DMS 273 (cell line): ENCODE measurements at regions not wholly inside any gene's neighbourhood (a gene's known extent, or its start where the extent isn't known, plus 50 kb on each side); places are given as distances from the start of the nearest gene placed in this dataset.

Source experiments
- DNase-seq: peaks from one replicate; lab custom pipeline; 2025; ENCODE audit not compliant: unreplicated experiment; lab: John Stamatoyannopoulos, UW

DNA sequence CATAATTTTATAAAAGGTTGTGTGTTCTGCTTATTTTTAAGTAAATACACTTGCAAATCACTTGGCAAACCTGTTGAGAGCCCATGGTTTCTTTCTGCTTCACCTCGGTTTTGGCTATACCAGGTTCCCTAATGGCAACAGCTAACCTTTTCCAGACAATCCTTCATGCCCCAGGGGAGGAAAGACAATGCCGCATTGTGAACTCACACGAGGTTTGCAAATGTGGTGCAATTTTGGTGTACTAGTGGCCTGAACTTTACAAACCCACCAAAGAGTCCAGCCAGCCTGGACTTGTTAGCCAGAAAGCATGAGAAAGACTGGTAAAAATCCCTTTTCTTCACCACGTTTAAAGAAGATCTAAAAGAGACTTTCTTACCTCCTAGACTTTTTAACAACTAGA is 84.8 kb upstream of the SOX4 start:
- no peak for DNase-seq

DNA sequence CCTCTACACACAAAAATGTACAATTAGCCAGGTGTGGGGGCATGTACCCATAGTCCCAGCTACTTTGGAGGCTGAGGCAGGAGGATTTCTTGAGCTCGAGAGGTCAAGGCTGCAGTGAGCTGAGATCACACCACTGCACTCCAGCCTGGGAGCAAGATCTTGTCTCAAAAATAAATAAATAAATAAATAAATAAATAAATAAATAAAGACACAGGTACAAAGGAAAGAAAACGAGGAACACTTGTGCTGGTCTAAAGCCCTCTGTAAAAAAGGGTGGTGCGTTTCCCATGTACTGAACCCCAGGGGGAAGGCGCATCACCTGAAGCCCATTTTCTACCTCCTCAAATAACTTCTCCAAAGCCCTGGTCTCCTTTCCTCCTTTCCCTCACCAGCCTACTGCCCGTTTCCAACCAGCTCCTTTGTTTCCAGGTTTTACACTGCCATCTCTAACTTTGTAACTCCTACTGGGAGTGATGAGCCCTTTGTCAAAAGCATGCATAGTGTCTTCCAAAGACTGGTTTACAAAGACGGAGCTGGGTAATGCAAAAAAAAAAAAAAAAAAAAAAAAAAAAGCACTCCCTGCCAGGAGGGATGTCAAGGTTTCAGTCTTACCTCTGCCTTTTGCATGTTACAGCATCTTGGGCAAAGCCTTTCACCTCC is 81.5 kb upstream of the SOX4 start:
- no peak for DNase-seq

GRCh38 chr6:21514288-21514687 is 79.3 kb upstream of the SOX4 start:
- DNase-seq: no peak

DNA sequence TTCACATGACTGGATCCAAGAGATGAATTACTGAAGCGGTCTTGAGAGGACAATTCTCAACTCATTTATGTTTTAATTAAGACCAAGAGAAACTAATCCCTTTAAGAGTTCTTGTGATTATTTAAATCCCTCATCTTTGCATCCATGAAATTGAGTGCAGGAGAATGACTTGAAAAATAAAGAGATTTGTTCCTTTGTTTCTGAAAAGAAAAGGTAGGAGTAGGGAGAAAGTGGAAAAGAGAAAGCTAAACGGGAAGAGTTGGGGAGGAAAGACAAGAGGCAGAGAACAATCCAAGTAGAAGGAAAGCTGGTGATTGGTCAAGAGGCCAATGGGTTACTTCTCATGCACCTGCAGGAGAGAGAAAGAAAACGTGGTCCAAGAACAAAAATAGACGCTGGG is 75.2 kb upstream of the SOX4 start:
- DNase-seq: no peak

DNA sequence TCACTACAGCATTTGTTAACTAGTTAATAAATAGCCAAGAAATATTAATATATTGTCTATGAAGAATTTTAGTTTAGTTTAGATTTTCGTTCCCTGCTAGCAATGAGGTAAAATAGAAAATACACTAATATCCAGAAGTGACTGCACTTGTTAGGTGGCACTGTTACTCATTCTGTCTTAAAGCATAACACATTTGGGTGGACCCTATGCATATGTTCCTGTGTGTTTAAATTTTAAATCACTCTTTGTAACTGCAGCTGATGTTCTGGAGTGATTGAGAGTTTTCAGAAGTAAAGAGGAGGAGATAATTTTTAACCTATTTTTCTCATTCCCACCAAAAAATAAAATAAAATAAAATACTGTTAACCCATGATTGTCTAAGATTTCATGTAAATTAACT is 73.9 kb upstream of the SOX4 start:
- DNase-seq: no peak

DNA sequence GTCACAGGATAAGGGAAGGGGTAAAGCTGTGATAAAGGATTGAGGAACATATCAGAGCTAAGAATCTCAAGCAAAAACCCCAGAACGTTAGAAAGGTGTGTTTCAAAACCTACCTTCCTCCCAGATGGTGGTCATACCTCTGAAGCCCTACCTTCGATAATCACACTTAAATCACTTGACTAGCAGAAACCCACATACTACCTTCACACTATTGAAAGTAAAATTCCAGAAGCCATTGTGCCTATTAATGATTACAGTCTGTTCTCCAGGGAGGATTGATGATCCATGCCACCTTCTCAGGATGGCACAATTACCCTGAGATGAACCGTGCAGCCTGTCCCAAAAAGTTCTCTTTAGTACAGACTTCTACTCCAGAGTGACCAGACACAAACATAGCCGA is 72.3 kb upstream of the SOX4 start:
- DNase-seq: no peak

GRCh38 chr6:21522143-21522747 is 71.3 kb upstream of the SOX4 start:
- no peak for DNase-seq

- peak; percentile 61 for DNase-seq
Measured at GRCh38 chr6:21522797-21523456, 70.6 kb upstream of the SOX4 start.

DNA sequence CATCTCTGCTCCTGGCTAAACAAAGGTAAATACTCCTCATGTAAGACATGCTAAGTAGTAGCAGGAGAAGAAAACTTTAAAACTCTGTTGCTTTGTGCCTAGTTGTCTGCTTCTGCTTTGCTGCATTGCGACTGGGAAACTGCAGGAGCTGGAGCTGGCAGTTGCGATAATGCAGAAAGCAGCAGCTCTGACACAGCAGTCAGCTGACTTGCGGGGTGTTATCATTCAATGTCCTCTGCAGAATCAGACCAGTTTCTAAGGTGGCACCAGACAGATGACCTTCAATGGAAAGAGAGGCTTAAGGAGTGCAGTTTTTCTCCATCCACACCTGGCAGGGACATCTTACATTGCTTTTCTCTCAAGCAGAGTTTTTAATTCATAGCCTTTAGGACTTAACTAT is 69.9 kb upstream of the SOX4 start:
- DNase-seq: no peak

DNA sequence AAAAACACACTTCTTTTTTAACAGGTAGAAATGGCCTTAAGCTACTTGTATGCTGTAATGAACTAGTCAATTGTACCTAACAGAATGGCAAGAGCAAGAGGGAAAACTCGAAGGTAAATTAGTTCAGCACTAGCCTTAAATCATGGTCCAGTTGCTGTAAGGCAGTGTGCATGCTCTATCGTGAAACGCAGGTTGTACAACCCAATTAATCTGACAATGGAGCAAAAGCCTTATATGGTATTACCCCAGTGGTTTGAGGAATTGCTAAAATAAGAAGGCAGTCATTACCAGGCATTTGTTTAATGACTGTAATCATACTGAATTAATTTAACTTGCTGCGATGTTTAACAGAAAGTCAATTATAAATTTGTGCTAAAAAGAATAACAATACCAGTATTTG is 69.3 kb upstream of the SOX4 start:
- DNase-seq: no peak

DNA sequence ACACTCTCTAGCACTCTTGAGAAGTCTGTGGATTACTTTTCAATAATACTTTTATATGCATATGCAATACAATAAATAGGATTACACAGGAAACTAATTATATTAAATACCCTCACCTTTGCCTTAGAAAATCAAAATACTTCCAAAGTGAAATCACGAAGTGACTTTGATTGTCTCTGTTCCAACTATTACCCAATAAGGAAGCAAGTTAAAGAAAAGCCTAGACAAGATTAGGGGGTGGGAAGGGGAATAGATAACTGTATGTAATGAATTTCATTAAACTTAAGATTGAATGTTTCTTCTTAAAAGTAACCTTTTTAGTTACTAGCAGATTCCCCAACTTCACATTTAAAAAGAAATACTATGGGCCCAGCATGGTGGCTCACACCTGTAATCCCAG is 66.6 kb upstream of the SOX4 start:
- no peak for DNase-seq

- peak; percentile 29 for DNase-seq
Measured at GRCh38 chr6:21527731-21528130, 65.8 kb upstream of the SOX4 start.

GRCh38 chr6:21529431-21529830 is 64.1 kb upstream of the SOX4 start:
- DNase-seq: no peak

DNA sequence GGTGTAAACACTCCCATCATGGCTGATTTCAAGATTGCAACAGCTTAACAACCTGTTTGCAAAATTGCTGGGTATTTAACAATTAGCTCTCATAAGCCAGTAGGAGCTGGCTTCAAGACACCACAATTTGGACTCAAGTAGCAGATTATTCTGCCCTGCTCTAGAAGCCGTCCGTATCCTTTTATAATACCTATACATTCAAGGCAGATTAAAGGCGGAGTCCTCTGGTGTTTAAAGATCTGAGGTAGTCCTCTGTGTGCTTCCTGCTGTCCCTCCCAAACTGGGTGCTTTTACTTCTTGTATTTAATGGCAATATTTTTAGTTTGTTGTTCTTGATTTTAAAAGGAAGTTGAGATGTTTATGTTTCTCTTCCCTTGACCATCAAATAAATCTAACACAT is 62.2 kb upstream of the SOX4 start:
- DNase-seq: no peak

DNA sequence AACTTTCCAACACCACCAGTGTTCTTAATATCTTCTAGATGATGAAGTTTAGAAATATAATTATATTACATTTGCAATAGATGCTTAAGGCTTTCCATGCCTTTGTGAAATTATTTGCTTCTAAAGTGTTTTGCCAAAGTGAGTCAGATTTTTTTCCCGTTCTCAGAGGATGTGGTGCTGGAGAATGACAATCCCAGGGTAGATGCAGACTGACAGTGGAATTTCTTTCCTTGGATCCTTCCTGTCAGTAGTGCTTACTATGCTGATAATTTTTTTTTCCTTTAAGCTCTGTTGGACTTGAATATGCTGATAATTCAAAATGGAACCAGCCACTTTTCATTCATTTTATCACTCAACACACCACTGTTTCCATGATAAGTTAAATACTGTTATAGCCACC is 59.9 kb upstream of the SOX4 start:
- DNase-seq: no peak

GRCh38 chr6:21536280-21536766 is 57.2 kb upstream of the SOX4 start:
- no peak for DNase-seq

DNA sequence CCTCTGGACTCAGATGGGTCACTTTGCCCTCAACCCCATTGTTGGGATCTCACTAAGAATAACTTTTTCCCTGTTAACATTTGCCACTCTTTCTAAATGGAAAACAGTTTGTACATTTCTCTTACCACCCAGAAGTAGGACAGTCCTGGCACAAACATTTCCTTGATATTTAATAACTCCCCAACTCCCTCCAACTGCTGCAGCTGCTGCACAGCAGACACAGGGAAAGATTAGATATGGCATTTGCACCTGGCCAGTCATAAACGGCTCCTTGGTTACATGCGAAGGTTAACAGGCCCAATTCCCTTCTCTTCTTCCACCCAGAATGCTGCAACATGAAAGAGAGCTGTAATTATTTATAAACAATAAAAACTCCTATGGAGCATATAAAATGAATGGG is 55.9 kb upstream of the SOX4 start:
- no peak for DNase-seq

- no peak for DNase-seq
Measured at GRCh38 chr6:21538186-21538798, 55.3 kb upstream of the SOX4 start.

GRCh38 chr6:21539621-21540100 is 53.9 kb upstream of the SOX4 start:
- no peak for DNase-seq
